ENCODE measurements at regions not wholly inside any gene's neighbourhood (a gene's known extent, or its start where the extent isn't known, plus 50 kb on each side); places are given as distances from the start of the nearest gene placed in this dataset.

DNA sequence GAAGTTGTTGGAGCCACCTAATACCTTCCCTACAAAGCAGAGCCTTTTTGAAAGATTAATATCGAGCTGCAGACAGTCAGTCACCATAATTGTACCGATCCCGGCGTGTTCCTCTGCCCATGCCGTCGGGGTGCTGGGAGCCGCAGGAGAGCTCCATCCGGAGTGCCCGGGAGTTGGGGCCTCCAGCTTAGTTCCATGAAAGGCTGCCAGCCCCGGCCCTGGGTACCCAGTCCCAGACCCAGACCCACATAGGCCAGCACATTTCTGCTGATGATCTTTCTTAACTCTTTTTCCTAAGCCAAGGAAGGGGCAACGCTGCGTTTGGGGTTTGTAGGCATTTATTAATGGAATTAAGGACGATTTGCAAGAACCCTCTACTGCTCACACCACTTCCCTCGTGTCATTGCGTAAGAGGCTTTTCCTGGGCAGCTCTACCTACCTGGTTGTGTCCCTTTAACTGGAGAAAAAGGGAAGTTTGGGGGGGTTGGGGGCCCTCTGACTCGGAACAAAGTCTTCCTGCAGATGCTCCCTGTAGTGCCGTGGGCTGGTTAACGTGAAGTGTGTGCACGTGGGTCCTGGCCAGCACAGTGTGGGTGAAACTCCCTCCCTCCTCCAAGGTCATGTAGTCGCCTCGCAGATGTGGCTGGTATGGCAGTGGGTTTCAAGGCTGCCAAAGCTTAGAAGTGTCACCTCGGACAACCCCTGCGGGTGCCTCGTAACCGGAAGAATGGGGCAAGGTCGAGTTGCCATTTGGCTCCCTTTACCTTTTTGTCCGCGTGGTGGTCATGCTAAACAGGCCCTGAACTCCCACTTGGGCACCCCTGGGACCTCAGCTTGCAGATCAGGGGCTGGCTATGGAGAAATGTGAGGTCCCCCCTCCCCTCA, 54.3 kb upstream of the APCDD1L start:
- H3K36me3 ChIP-seq, result no peaks in the 10 kb centered on the region
- no peak for DNase-seq
- peaks cover 4% of the 10 kb centered on the region for H3K4me1 ChIP-seq
- no peaks in the 10 kb centered on the region for H3K9me3 ChIP-seq
- TF ChIP-seq, protein P1, sequence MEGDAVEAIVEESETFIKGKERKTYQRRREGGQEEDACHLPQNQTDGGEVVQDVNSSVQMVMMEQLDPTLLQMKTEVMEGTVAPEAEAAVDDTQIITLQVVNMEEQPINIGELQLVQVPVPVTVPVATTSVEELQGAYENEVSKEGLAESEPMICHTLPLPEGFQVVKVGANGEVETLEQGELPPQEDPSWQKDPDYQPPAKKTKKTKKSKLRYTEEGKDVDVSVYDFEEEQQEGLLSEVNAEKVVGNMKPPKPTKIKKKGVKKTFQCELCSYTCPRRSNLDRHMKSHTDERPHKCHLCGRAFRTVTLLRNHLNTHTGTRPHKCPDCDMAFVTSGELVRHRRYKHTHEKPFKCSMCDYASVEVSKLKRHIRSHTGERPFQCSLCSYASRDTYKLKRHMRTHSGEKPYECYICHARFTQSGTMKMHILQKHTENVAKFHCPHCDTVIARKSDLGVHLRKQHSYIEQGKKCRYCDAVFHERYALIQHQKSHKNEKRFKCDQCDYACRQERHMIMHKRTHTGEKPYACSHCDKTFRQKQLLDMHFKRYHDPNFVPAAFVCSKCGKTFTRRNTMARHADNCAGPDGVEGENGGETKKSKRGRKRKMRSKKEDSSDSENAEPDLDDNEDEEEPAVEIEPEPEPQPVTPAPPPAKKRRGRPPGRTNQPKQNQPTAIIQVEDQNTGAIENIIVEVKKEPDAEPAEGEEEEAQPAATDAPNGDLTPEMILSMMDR (IDR thresholded peaks at IDR 0.05), result no peak
- ATAC-seq, result peak in 1 of 2 donors; percentile 21
- intact Hi-C loops (cut with DNase I), result no loop called here
- H3K4me3 ChIP-seq, result no peak overlapping the region
- H3K27me3 ChIP-seq (ENCODE audit: low read depth), result peaks cover 3% of the 10 kb centered on the region
- H3K27ac ChIP-seq, result no peak overlapping the region

DNA sequence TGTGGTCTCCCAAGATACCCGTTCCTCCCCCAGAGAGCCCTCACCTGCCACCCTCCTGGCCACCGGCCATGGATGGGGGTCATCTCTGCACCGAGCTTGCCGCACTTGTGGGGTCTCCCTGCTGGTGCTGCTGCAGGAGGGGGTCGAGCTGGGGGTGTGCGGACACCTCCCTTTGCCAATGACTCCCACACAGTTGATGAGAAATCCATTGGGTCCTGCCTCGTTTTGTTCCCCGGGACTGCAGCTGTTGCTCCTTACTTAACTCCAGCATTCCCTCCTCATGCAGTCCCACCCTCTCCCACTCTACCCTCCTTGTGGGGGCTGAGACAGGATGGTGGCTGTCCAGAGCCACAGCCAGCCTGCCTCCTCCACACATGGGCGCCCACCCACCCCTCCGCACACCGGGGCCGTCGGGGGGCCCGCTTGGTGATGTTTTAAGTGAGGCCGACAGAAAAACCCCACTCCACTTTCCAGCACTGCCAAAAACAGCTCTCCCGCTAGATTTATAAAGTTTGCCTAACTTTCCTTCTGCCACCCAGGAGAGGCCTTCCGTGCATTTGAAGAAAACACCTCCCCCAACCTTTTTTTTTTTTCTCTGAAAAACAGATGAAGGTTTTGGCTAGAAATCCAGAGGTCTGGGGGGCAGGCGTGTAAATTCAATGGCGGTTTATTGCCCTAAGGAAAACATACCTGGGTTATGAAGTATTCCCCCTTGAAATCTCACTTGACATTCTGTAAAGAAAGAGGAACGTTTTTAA, 53.5 kb upstream of the APCDD1L start:
- TF ChIP-seq, protein P1 (IDR thresholded peaks at IDR 0.05), result no peak
- H3K27ac ChIP-seq, result no peak overlapping the region
- ATAC-seq, result no peak
- intact Hi-C loops (cut with DNase I), result no loop called here
- no peak overlapping the region for H3K4me3 ChIP-seq
- H3K36me3 ChIP-seq, result no peaks in the 10 kb centered on the region
- peaks cover 4% of the 10 kb centered on the region for H3K4me1 ChIP-seq
- no peaks in the 10 kb centered on the region for H3K9me3 ChIP-seq
- peaks cover 3% of the 10 kb centered on the region for H3K27me3 ChIP-seq (ENCODE audit: low read depth)
- no peak for DNase-seq

DNA sequence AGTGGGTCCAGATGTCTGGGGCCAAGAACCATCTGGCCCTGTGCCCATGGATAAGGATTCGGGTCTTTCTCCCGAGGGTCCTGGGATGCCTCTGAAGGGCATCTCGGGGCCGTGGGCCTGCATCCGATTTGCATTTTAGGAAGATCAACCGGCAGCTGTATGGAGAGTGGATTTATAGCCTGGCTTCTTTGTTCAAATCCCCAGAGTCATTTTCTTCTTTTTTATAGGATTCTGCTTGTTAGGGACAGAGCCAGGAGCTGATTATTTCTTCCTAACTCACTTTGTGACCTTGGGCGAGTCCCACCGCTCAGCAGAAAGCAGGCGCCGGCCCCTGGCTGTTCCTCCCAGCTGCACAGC, 52.9 kb upstream of the APCDD1L start:
- Histone ChIP-seq H3K4me3 (no peak overlapping the region), H3K36me3 (no peaks in the 10 kb centered on the region), H3K27ac (no peak overlapping the region), H3K27me3 (ENCODE audit: low read depth) (peaks cover 3% of the 10 kb centered on the region), H3K4me1 (peaks cover 4% of the 10 kb centered on the region), H3K9me3 (no peaks in the 10 kb centered on the region)
- ATAC-seq (no peak), DNase-seq (no peak)
- TF ChIP-seq, protein P1 (IDR thresholded peaks at IDR 0.05), result no peak
- intact Hi-C loops (cut with DNase I), result no loop called here

DNA sequence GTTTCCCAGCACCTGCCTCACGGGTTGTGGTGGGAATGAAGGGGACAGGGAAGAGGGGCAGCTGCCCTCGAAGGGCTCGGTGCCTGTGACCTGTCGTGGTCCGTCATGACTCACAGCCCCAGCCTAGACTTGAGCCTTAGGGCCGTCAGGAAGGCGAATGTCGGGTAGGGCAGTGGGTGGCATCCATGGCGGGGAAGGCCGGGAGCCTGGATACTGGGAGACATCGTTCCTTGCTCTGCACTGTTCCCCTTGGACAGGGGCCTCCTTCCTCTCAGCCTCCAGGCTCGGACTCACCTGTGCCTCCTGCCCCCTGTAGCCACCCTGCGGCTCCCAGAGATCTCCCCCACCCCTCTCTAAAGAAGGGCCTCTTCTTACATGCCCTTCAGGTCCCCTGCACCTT, 52.2 kb upstream of the APCDD1L start:
- H3K27ac ChIP-seq, result no peak overlapping the region
- H3K4me3 ChIP-seq, result no peak overlapping the region
- DNase-seq (no peak), ATAC-seq (no peak)
- no peaks in the 10 kb centered on the region for H3K9me3 ChIP-seq
- no peaks in the 10 kb centered on the region for H3K36me3 ChIP-seq
- TF ChIP-seq, protein P1 (IDR thresholded peaks at IDR 0.05), result no peak
- intact Hi-C loops (cut with DNase I), result no loop called here
- peaks cover 3% of the 10 kb centered on the region for H3K27me3 ChIP-seq (ENCODE audit: low read depth)
- H3K4me1 ChIP-seq, result peaks cover 4% of the 10 kb centered on the region

DNA sequence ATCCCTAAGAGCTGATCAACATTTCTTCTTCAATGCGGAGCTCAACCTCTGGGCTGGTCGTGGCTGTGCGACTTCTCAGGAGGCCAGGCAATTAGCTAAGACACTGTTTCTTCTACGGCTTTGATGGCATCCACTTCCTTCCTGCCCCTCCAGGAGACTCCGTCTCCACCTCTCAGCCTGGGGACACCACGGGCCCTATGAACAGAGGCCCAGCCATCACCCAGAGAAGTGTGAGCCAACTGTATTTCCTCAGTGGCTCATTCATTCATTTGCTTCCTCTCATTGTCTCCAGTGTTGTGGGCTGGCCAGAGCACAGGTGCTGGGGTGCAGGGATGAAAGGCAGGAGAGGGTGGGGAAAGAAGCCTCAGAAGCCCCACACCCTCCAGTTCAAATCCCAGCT, 51.8 kb upstream of the APCDD1L start:
- Histone ChIP-seq H3K4me3 (no peak overlapping the region), H3K36me3 (no peaks in the 10 kb centered on the region), H3K27me3 (ENCODE audit: low read depth) (peaks cover 3% of the 10 kb centered on the region), H3K9me3 (no peaks in the 10 kb centered on the region), H3K27ac (no peak overlapping the region), H3K4me1 (peaks cover 4% of the 10 kb centered on the region)
- DNase-seq (no peak), ATAC-seq (no peak)
- TF ChIP-seq, protein P1 (IDR thresholded peaks at IDR 0.05), result no peak
- intact Hi-C loops (cut with DNase I), result no loop called here
